SJSA1 (cell line): ENCODE measurements at regions not wholly inside any gene's neighbourhood (a gene's known extent, or its start where the extent isn't known, plus 50 kb on each side); places are given as distances from the start of the nearest gene placed in this dataset.
A peak's percentile ranks its signal among the peaks of the same experiment; 100 is the strongest.

Experiments
- DNase-seq, 2 experiments: peaks; one replicate each; pipeline ENCODE4 v3.0.0-alpha.2; 2015 to 2020; ENCODE audit warnings: low spot score in 2 of 2, low read depth in 1 of 2
- H3K27ac ChIP-seq: fragments of 250-450 bp; sonication (Bioruptor Pico); 2 replicates; pipeline ENCODE4 v1.5.1; 2020; ENCODE audit warnings: mild to moderate bottlenecking, moderate library complexity
- H3K27me3 ChIP-seq: fragments of 250-450 bp; sonication (Bioruptor Pico); replicated peaks from 2 replicates; pipeline ENCODE4 v1.5.1; 2020; ENCODE audit warnings: mild to moderate bottlenecking, moderate library complexity
- H3K36me3 ChIP-seq: fragments of 250-450 bp; sonication (Bioruptor Pico); 2 replicates; pipeline ENCODE4 v1.5.1; 2020; ENCODE audit warnings: mild to moderate bottlenecking
- H3K4me1 ChIP-seq: fragments of 250-450 bp; sonication (Bioruptor Pico); replicated peaks from 2 replicates; pipeline ENCODE4 v1.6.1; 2021; ENCODE audit warnings: mild to moderate bottlenecking
- H3K4me3 ChIP-seq: fragments of 250-450 bp; sonication (Bioruptor Pico); 2 replicates; pipeline ENCODE4 v1.5.1; 2020; ENCODE audit warnings: mild to moderate bottlenecking
- H3K9me3 ChIP-seq: fragments of 250-450 bp; sonication (Bioruptor Pico); replicated peaks from 2 replicates; pipeline ENCODE4 v1.5.1; 2020; ENCODE audit warnings: mild to moderate bottlenecking

- H3K27ac ChIP-seq = no peak overlapping the region
- H3K4me1 ChIP-seq = peaks cover 31% of the 10 kb centered on the region
- H3K36me3 ChIP-seq = no peaks in the 10 kb centered on the region
- no peaks in the 10 kb centered on the region for H3K27me3 ChIP-seq
- no peak overlapping the region for H3K4me3 ChIP-seq
- no peak for DNase-seq
- H3K9me3 ChIP-seq = no peaks in the 10 kb centered on the region
Observed at GRCh38 chr3:128569756-128570155, 76.8 kb upstream of the GATA2 start.

GRCh38 chr3:128568602-128569490 lies 75.8 kb upstream of the GATA2 start:
- Histone ChIP-seq H3K9me3 (no peaks in the 10 kb centered on the region), H3K27ac (peak overlapping the region; percentile 84), H3K27me3 (no peaks in the 10 kb centered on the region), H3K4me1 (peaks cover 31% of the 10 kb centered on the region), H3K4me3 (no peak overlapping the region), H3K36me3 (no peaks in the 10 kb centered on the region)
- DNase-seq = peak; percentile 66 to 82

GRCh38 chr3:128567705-128568356 lies 74.8 kb upstream of the GATA2 start:
- no peak overlapping the region for H3K4me3 ChIP-seq
- H3K27me3 ChIP-seq = no peaks in the 10 kb centered on the region
- peak overlapping the region; percentile 84 for H3K27ac ChIP-seq
- H3K36me3 ChIP-seq = no peaks in the 10 kb centered on the region
- no peaks in the 10 kb centered on the region for H3K9me3 ChIP-seq
- peaks cover 31% of the 10 kb centered on the region for H3K4me1 ChIP-seq
- DNase-seq = no peak

GRCh38 chr3:128567141-128567540 lies 74.1 kb upstream of the GATA2 start:
- no peak overlapping the region for H3K27ac ChIP-seq
- no peaks in the 10 kb centered on the region for H3K36me3 ChIP-seq
- no peak overlapping the region for H3K4me3 ChIP-seq
- H3K4me1 ChIP-seq = peaks cover 24% of the 10 kb centered on the region
- H3K27me3 ChIP-seq = no peaks in the 10 kb centered on the region
- H3K9me3 ChIP-seq = no peaks in the 10 kb centered on the region
- DNase-seq = no peak

GRCh38 chr3:128563439-128563838 lies 70.4 kb upstream of the GATA2 start:
- DNase-seq = no peak
- H3K9me3 ChIP-seq = no peaks in the 10 kb centered on the region

GRCh38 chr3:128561504-128561903 lies 68.5 kb upstream of the GATA2 start:
- Histone ChIP-seq H3K36me3 (no peaks in the 10 kb centered on the region), H3K4me3 (no peak overlapping the region), H3K4me1 (no peaks in the 10 kb centered on the region), H3K27ac (no peak overlapping the region), H3K27me3 (no peaks in the 10 kb centered on the region), H3K9me3 (no peaks in the 10 kb centered on the region)
- no peak for DNase-seq

More at GRCh38 chr3:128563439-128563838, 70.4 kb upstream of the GATA2 start:
- H3K4me1 ChIP-seq = peaks cover 7% of the 10 kb centered on the region
- no peak overlapping the region for H3K27ac ChIP-seq
- no peaks in the 10 kb centered on the region for H3K27me3 ChIP-seq
- H3K36me3 ChIP-seq = no peaks in the 10 kb centered on the region
- H3K4me3 ChIP-seq = no peak overlapping the region

GRCh38 chr3:128560768-128561167 lies 67.8 kb upstream of the GATA2 start:
- H3K27ac ChIP-seq = no peak overlapping the region
- no peaks in the 10 kb centered on the region for H3K36me3 ChIP-seq
- no peaks in the 10 kb centered on the region for H3K9me3 ChIP-seq
- no peaks in the 10 kb centered on the region for H3K27me3 ChIP-seq
- no peak overlapping the region for H3K4me3 ChIP-seq
- DNase-seq = no peak
- no peaks in the 10 kb centered on the region for H3K4me1 ChIP-seq

GRCh38 chr3:128559486-128560225 lies 66.7 kb upstream of the GATA2 start:
- H3K27ac ChIP-seq = no peak overlapping the region
- no peaks in the 10 kb centered on the region for H3K9me3 ChIP-seq
- H3K4me3 ChIP-seq = no peak overlapping the region
- no peaks in the 10 kb centered on the region for H3K36me3 ChIP-seq
- no peaks in the 10 kb centered on the region for H3K27me3 ChIP-seq
- no peak for DNase-seq
- H3K4me1 ChIP-seq = no peaks in the 10 kb centered on the region

- no peak for DNase-seq
- Histone ChIP-seq H3K9me3 (no peaks in the 10 kb centered on the region), H3K36me3 (no peaks in the 10 kb centered on the region), H3K27ac (no peak overlapping the region), H3K27me3 (no peaks in the 10 kb centered on the region), H3K4me3 (no peak overlapping the region), H3K4me1 (peaks cover 11% of the 10 kb centered on the region)
Observed at GRCh38 chr3:128557531-128558280, 64.7 kb upstream of the GATA2 start.

- Histone ChIP-seq H3K27me3 (no peaks in the 10 kb centered on the region), H3K27ac (no peak overlapping the region), H3K4me1 (peaks cover 11% of the 10 kb centered on the region), H3K9me3 (no peaks in the 10 kb centered on the region), H3K36me3 (no peaks in the 10 kb centered on the region), H3K4me3 (no peak overlapping the region)
- no peak for DNase-seq
Observed at GRCh38 chr3:128556907-128557306, 63.9 kb upstream of the GATA2 start.

- Histone ChIP-seq H3K4me1 (peaks cover 11% of the 10 kb centered on the region), H3K4me3 (no peak overlapping the region), H3K27me3 (no peaks in the 10 kb centered on the region), H3K9me3 (no peaks in the 10 kb centered on the region), H3K36me3 (no peaks in the 10 kb centered on the region), H3K27ac (no peak overlapping the region)
- no peak for DNase-seq
Observed at GRCh38 chr3:128556384-128556783, 63.4 kb upstream of the GATA2 start.

- Histone ChIP-seq H3K27me3 (no peaks in the 10 kb centered on the region), H3K4me1 (peaks cover 11% of the 10 kb centered on the region), H3K9me3 (no peaks in the 10 kb centered on the region), H3K27ac (no peak overlapping the region), H3K36me3 (no peaks in the 10 kb centered on the region), H3K4me3 (no peak overlapping the region)
- no peak for DNase-seq
Observed at GRCh38 chr3:128555841-128556240, 62.8 kb upstream of the GATA2 start.

- Histone ChIP-seq H3K4me3 (no peak overlapping the region), H3K27ac (no peak overlapping the region), H3K9me3 (no peaks in the 10 kb centered on the region), H3K36me3 (no peaks in the 10 kb centered on the region), H3K4me1 (peaks cover 11% of the 10 kb centered on the region), H3K27me3 (no peaks in the 10 kb centered on the region)
- DNase-seq = no peak
Observed at GRCh38 chr3:128555098-128555825, 62.3 kb upstream of the GATA2 start.
